Ovary (tissue), 3 donors: ENCODE measurements at regions not wholly inside any gene's neighbourhood (a gene's known extent, or its start where the extent isn't known, plus 50 kb on each side); places are given as distances from the start of the nearest gene placed in this dataset.

Experiments
- CTCF ChIP-seq, 3 donors: fragments of 450-650 bp in 2 of 3; fragments of 200-600 bp in 1 of 3; IDR thresholded peaks; one replicate each; pipeline versions ENCODE4 v1.5.1 to v1.8.0; 2016 to 2022; ENCODE audit warnings: antibody characterized with exemption in 3 of 3, mild to moderate bottlenecking in 1 of 3
- POLR2A ChIP-seq: fragments of 450-650 bp; IDR thresholded peaks from one replicate; pipeline ENCODE4 v1.6.1; 2017; ENCODE audit warnings: antibody characterized with exemption, mild to moderate bottlenecking, moderate library complexity
- donor health status: DM: no; HTN: no; CAD: no.

DNA sequence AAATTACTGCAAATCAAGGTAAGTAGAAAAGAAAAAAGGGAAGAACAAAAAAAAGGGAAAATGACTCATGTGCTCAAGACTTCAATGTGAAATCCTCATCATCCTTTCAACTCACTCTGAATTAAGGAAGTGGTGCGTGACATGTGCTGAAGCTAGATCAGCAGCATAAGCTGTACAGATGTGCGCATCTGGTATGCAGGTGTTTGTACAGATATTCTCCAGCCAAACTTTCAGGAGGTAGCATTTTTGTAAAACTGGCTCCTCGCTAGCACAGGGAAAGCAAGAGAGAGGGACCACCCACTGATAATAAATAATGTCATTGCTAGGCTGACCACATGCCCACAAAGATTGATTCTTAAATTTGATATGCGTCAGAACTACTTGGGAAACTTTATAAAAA, 253.9 kb upstream of the RGMB start:
- TF ChIP-seq POLR2A (no peak), CTCF (IDR thresholded peaks at IDR 0.05) (no peak)
